Heart right ventricle (tissue), 16 donors: ENCODE measurements at regions not wholly inside any gene's neighbourhood (a gene's known extent, or its start where the extent isn't known, plus 50 kb on each side); places are given as distances from the start of the nearest gene placed in this dataset.
"Not testable (repeated sequence)": the region's sequence is repeated elsewhere in the genome, so short reads cannot be mapped to it uniquely, and the experiment has no call there.

Experiments used
- ATAC-seq, 8 donors: fragments of 200-7000 bp; cut with Tn5 transposase; one replicate each; pipeline ENCODE4 v1.9.1; 2020; ENCODE audit warnings: mild to moderate bottlenecking in 8 of 8, moderate library complexity in 8 of 8, moderate number of reproducible peaks in 1 of 8
- DNase-seq, 2 donors: peaks; one replicate each; pipeline ENCODE4 v3.0.0-alpha.2; 2020
- H3K27ac ChIP-seq, 10 donors: fragments of 200-600 bp; sonication (generic) in 2 of 10; one replicate each; pipeline versions ENCODE4 v1.5.0 to v1.8.0; 2020 to 2022; ENCODE audit warnings: mild to moderate bottlenecking in 3 of 10
- H3K27me3 ChIP-seq, 7 donors: fragments of 200-600 bp; one replicate each; pipeline ENCODE4 v1.8.0; 2021 to 2022; ENCODE audit warnings: mild to moderate bottlenecking in 2 of 7
- H3K36me3 ChIP-seq, 9 donors: fragments of 200-600 bp; sonication (generic) in 1 of 9; one replicate each; pipeline versions ENCODE4 v1.5.0 to v1.8.0; 2020 to 2022; ENCODE audit warnings: mild to moderate bottlenecking in 2 of 9
- H3K4me1 ChIP-seq, 9 donors: fragments of 200-600 bp; sonication (generic) in 1 of 9; one replicate each; pipeline versions ENCODE4 v1.5.0 to v1.8.0; 2020 to 2022; ENCODE audit warnings: mild to moderate bottlenecking in 4 of 9
- H3K4me3 ChIP-seq, 10 donors: fragments of 200-600 bp; sonication (generic) in 2 of 10; one replicate each; pipeline versions ENCODE4 v1.5.0 to v1.8.0; 2020 to 2022; ENCODE audit warnings: mild to moderate bottlenecking in 7 of 10, moderate library complexity in 2 of 10
- H3K9me3 ChIP-seq, 11 donors: fragments of 200-600 bp in 10 of 11; sonication (generic) in 2 of 11; one replicate each; pipeline versions ENCODE4 v1.5.0 to v1.8.0; 2013 to 2022; ENCODE audit warnings: mild to moderate bottlenecking in 2 of 11, control low read depth in 1 of 11, moderate library complexity in 1 of 11
- WGBS, 2 donors: extraction: QIAGEN DNeasy Blood & Tissue Kit; methylation state at CpG; one replicate each; pipeline ENCODE4 v1.1.7; 2013; ENCODE audit warnings: inconsistent platforms in 1 of 2; 5-methylcytosine and 5-hydroxymethylcytosine counted together
- intact Hi-C, 10 donors: fragments of 100-400 bp; cut with DNase I; formaldehyde crosslinking; loops; one replicate each; pipeline versions ENCODE4 v1.11.1 to v1.14.2; 2022
- TF ChIP-seq, protein P1 (sequence below), 9 donors: fragments of 200-600 bp; sonication (generic) in 2 of 9; IDR thresholded peaks; one replicate each; pipeline versions ENCODE4 v1.5.0 to v1.8.0; 2021 to 2022; ENCODE audit warnings: antibody characterized with exemption in 9 of 9, mild to moderate bottlenecking in 5 of 9, moderate library complexity in 1 of 9
- donor health status: Arrhythmogenic right ventricular cardiomyopathy.
- donor health status: ischemic (EF 13 %, LVEDD 7.1; RV severe dilation, severe dysfunction).
- donor health status: healthy with polysubstance abuse.
- donor health status: DM: no; HTN: yes; CAD: no.
- donor health status: DM: no; HTN: no; CAD: no.
- donor health status: ischemic (EF 25% LVEDD 6.9; RV normal size, moderate dysfunction).
- donor health status: ischemic (EF 25% LVEDD 5.7; RV mildly dilated, moderate dysfunction).
- donor health status: healthy.
- donor health status: DM: yes; HTN: yes; CAD: no.
- donor health status: Ischemic cardiomyopathy.
- donor health status: ischemic (EF 35%, LVEDD 5.7; RV mildly dilated, moderate dysfunction).
- donor health status: nonischemic (EF 11% LVEDD 7.7; RV severe dilation, severe dysfunction).
- donor health status: DM: yes; HTN: yes; CAD: no.
- donor health status: PGD.
- donor health status: ischemic (EF 29% LVEDD 5.4; RV normal size, mild dysfunction).
- donor health status: nonischemic (EF 23%, LVEDD 6.1; RV moderate dilation, normal function).

DNA sequence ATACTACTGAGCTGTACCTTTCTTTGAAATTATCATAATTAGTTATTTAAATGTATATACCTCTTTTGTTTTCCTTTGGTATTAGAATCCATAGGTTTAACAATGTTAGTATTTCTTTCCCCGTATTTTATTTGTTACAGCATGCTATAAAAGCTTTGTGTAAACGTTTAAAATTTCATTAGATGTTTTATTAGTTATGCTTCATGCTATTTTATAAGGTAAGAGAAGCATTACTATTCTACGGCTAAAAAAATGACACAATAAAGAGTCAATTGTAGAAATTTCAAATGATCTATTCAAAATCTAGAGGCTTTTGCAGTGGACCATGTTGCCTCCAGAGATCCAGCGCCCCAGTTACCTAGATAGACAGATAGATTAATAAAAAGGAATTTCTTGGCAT lies 1203.3 kb upstream of the IGFBP7 start:
- WGBS, 2 donors = 83 to 86% methylated on average over 4 of the region's 4 CpGs
- DNase-seq (no peak), ATAC-seq (no peak)
- Histone ChIP-seq H3K27me3 (no peaks in the 10 kb centered on the region), H3K4me1 (no peaks in the 10 kb centered on the region), H3K27ac (no peak overlapping the region), H3K9me3 (no peaks in the 10 kb centered on the region), H3K36me3 (no peaks in the 10 kb centered on the region), H3K4me3 (no peak overlapping the region)
- TF ChIP-seq, protein P1, sequence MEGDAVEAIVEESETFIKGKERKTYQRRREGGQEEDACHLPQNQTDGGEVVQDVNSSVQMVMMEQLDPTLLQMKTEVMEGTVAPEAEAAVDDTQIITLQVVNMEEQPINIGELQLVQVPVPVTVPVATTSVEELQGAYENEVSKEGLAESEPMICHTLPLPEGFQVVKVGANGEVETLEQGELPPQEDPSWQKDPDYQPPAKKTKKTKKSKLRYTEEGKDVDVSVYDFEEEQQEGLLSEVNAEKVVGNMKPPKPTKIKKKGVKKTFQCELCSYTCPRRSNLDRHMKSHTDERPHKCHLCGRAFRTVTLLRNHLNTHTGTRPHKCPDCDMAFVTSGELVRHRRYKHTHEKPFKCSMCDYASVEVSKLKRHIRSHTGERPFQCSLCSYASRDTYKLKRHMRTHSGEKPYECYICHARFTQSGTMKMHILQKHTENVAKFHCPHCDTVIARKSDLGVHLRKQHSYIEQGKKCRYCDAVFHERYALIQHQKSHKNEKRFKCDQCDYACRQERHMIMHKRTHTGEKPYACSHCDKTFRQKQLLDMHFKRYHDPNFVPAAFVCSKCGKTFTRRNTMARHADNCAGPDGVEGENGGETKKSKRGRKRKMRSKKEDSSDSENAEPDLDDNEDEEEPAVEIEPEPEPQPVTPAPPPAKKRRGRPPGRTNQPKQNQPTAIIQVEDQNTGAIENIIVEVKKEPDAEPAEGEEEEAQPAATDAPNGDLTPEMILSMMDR (IDR thresholded peaks at IDR 0.05) = no peak
- intact Hi-C loops = no loop called here

DNA sequence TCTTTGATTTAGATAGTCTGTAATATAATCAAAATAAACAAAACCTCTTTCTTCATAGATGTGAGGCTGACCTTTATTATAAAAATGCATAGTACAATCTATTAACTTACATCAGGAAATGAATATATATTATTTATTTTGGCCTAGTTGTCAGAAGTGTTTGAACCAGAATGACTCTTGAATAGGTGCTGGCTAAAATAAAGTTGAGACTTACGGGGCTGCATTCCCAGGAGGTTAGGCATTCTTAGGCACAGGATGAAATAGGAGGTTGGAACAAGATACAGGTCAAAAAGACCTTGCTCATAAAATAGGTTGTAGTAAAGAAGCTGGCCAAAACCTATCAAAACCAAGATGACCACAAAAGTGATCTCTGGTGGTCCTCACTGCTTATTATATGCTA lies 1193.3 kb upstream of the IGFBP7 start:
- H3K4me3 ChIP-seq = no peak overlapping the region
- DNase-seq (no peak), ATAC-seq (no peak)
- TF ChIP-seq, protein P1 (IDR thresholded peaks at IDR 0.05) = no peak
- no peak overlapping the region for H3K27ac ChIP-seq
- H3K4me1 ChIP-seq = peaks cover 0 to 6% (median 0%) of the 10 kb centered on the region in 9 donors
- no peaks in the 10 kb centered on the region for H3K27me3 ChIP-seq
- 50 to 56% methylated on average over 1 of the region's 1 CpG for WGBS, 2 donors
- intact Hi-C loops = no loop called here
- no peaks in the 10 kb centered on the region for H3K36me3 ChIP-seq
- H3K9me3 ChIP-seq = peaks cover 0 to 8% (median 0%) of the 10 kb centered on the region in 11 donors

DNA sequence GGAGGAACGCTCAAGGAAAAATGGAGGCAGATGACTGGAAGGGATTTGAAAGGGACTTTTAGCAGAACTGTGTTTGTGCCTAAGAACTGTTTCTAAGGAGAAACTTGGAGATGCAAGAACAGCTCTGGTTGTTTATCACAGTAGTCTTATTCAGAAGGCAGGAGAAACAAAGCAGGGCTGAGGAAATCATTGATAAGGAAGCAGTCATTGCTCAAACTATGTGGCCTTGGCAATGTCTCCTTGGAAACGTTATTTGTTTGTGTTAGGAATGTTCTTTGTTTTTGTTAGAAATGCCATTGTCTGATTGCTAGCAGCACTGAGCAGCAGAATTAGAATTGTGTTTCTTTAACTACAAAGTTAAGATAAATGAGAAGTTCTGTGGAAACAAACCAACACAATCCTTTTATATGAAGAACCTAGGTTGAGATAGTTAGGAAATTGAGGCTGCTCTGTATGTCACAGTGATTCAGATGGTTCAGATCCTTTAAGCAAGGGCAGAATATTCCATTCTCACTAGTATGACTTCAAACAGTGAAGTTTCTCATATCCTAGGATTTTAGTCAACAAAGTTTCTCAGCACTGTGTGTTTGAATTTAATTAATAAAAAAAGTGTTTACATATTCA lies 1191.3 kb upstream of the IGFBP7 start:
- Histone ChIP-seq H3K4me3 (no peak overlapping the region), H3K4me1 (peaks cover 0 to 6% (median 0%) of the 10 kb centered on the region in 9 donors), H3K27ac (no peak overlapping the region), H3K9me3 (peaks cover 0 to 10% (median 0%) of the 10 kb centered on the region in 11 donors), H3K27me3 (no peaks in the 10 kb centered on the region), H3K36me3 (no peaks in the 10 kb centered on the region)
- DNase-seq (no peak), ATAC-seq (peak in 6 of 8 donors; percentile 27 to 58 (median 49))
- WGBS, 2 donors = 31 to 32% methylated on average over 2 of the region's 2 CpGs
- TF ChIP-seq, protein P1 (IDR thresholded peaks at IDR 0.05) = no peak
- intact Hi-C loops = no loop called here

DNA sequence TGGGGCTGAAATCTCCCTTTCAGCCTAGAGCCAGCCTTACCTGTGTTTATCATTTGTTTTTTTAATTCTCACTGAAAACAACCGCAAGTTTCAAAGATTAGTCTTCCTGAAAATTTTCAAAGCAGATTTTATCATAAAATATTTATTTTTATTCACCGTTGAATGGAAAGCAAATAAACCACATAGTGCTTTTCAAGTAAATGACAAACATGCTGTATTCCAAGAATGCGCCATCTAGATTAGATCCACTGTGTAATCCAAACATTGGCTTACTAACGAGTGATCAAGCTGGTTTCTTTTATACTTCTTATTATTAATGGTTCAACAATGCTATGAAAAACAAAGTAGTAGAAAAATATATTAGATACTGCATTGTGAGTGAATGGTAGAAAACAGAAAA lies 1176.2 kb upstream of the IGFBP7 start:
- Histone ChIP-seq H3K27me3 (no peaks in the 10 kb centered on the region), H3K27ac (no peak overlapping the region), H3K4me1 (no peaks in the 10 kb centered on the region), H3K9me3 (peaks cover 0 to 6% (median 0%) of the 10 kb centered on the region in 11 donors), H3K36me3 (no peaks in the 10 kb centered on the region), H3K4me3 (no peak overlapping the region)
- TF ChIP-seq, protein P1 (IDR thresholded peaks at IDR 0.05) = no peak
- intact Hi-C loops = no loop called here
- DNase-seq (no peak), ATAC-seq (no peak)
- WGBS, 2 donors = 60 to 78% methylated on average over 4 of the region's 4 CpGs

DNA sequence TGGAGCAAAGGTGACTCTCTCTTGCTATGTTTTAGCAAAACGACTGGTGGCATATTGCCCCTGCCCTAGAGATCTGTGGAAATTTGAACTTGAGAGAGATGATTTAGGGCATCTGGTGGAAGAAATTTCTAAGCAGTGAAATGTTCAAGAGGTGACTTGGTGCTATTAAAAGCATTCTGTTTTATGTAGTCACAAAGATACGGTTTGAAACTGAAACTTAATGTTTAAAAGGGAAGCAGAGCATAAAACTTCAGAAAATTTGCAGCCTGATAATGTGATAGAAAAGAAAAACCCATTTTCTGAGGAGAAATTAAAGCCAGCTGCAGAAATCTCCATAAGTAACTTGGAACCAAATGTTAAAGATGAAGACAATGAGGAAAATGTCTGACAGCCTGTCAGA lies 1170.7 kb upstream of the IGFBP7 start:
- H3K36me3 ChIP-seq, DNase-seq, H3K27me3 ChIP-seq, ATAC-seq, intact Hi-C loops, H3K27ac ChIP-seq, H3K4me1 ChIP-seq, H3K4me3 ChIP-seq, H3K9me3 ChIP-seq: not testable (repeated sequence)
- 60% methylated on average over 2 of the region's 2 CpGs for WGBS, 2 donors
